HepG2 (cell line): ENCODE measurements at regions not wholly inside any gene's neighbourhood (a gene's known extent, or its start where the extent isn't known, plus 50 kb on each side); places are given as distances from the start of the nearest gene placed in this dataset.

Experiments used
- ATAC-seq: fragments of 200-7000 bp; cut with Tn5 transposase; 3 replicates; pipeline ENCODE4 v1.9.1; 2020; ENCODE audit warnings: mild to moderate bottlenecking, moderate library complexity
- BruUV-seq: library from RNA; stranded (reverse); fragments of 400-500 nt; replicated peaks from 2 replicates; lab custom pipeline; 2021; lab: Mats Ljungman, UMichigan
- CTCF ChIA-PET: fragments of 300-600 bp; formaldehyde crosslinking; extraction: SDS; loops from one replicate; lab custom pipeline; 2021; ENCODE audit warnings: low total read pairs, inconsistent platforms, low intra/inter-chr PET ratio; lab: Yijun Ruan, JAX
- POLR2A ChIA-PET: fragments of 350-600 bp; sonication (Branson Sonifier 250); formaldehyde crosslinking; loops from one replicate; lab custom pipeline; 2020; ENCODE audit warnings: antibody characterized with exemption, inconsistent platforms; lab: Yijun Ruan, JAX
- DNase-seq: peaks from one replicate; pipeline ENCODE4 v3.0.0-alpha.2; 2015; ENCODE audit warnings: low spot score
- FAIRE-seq: peaks from 3 replicates; lab custom pipeline; 2011; peaks lifted over from hg19 to GRCh38; lab: Jason Lieb, UNC
- H2AFZ ChIP-seq: one replicate; pipeline ENCODE4 v1.6.1; 2011; ENCODE audit warnings: low read length, inconsistent platforms
- H3K27ac ChIP-seq: fragments of 300-600 bp; 3 replicates; pipeline ENCODE4 v1.8.0; 2011; ENCODE audit warnings: mixed run types, mild to moderate bottlenecking, mixed read lengths, low read length, inconsistent platforms; ENCODE audit not compliant: insufficient read depth; ENCODE audit errors: extremely low read length
- H3K27me3 ChIP-seq, 2 experiments: fragments of 200-600 bp in 1 of 2; 2 replicates in 1 of 2; 3 replicates in 1 of 2; pipeline versions ENCODE4 v1.6.0 to v1.8.0; 2011; ENCODE audit warnings: low read length in 2 of 2, mild to moderate bottlenecking in 2 of 2, moderate library complexity in 2 of 2, inconsistent platforms in 1 of 2; ENCODE audit not compliant: insufficient read depth in 2 of 2, control insufficient read depth in 1 of 2
- H3K36me3 ChIP-seq, 2 experiments: fragments of 200-600 bp in 1 of 2; replicated peaks in 1 of 2; 2 replicates in 1 of 2; 3 replicates in 1 of 2; pipeline versions ENCODE4 v1.5.1 to v1.8.0; 2011; ENCODE audit warnings: low read length in 2 of 2, inconsistent platforms in 1 of 2; ENCODE audit not compliant: insufficient read depth in 2 of 2, control insufficient read depth in 1 of 2
- H3K4me1 ChIP-seq: 2 replicates; pipeline ENCODE4 v1.5.1; 2012; ENCODE audit warnings: low read length, inconsistent platforms; ENCODE audit not compliant: insufficient read depth
- H3K4me2 ChIP-seq: 2 replicates; pipeline ENCODE4 v1.6.0; 2011; ENCODE audit warnings: low read depth, low read length, inconsistent platforms
- H3K4me3 ChIP-seq, 3 experiments: fragments of 200-600 bp in 1 of 3; sonication (generic), shearing (Covaris generic) in 1 of 3; replicated peaks in 1 of 3; 2 replicates each; pipeline ENCODE4 v1.5.1; 2011 to 2016; ENCODE audit warnings: low read length in 3 of 3, inconsistent platforms in 2 of 3, low read depth in 2 of 3, mild to moderate bottlenecking in 2 of 3, control low read depth in 1 of 3, mixed read lengths in 1 of 3; ENCODE audit not compliant: insufficient read depth in 1 of 3
- H3K79me2 ChIP-seq: one replicate; pipeline ENCODE4 v1.6.1; 2011; ENCODE audit warnings: low read length, inconsistent platforms; ENCODE audit not compliant: insufficient read depth
- H3K9ac ChIP-seq: 2 replicates; pipeline ENCODE4 v1.6.0; 2011; ENCODE audit warnings: mild to moderate bottlenecking, low read depth, low read length, inconsistent platforms; ENCODE audit not compliant: insufficient read depth
- H3K9me3 ChIP-seq: 2 replicates; pipeline ENCODE4 v1.5.1; 2012; ENCODE audit warnings: mild to moderate bottlenecking, low read length
- H4K20me1 ChIP-seq: 2 replicates; pipeline ENCODE4 v1.6.0; 2011; ENCODE audit warnings: inconsistent platforms, mild to moderate bottlenecking, low read length, moderate library complexity; ENCODE audit not compliant: insufficient read depth
- ARNT ChIP-seq: fragments of 450-650 bp; IDR thresholded peaks from 2 replicates; pipeline ENCODE4 v1.6.1; 2017
- FOXA1 ChIP-seq, 2 experiments: fragments of 450-650 bp in 1 of 2; sonication (generic) in 1 of 2; formaldehyde crosslinking in 1 of 2; IDR thresholded peaks; 2 replicates each; pipeline versions ENCODE4 v1.4.0 to v1.6.1; 2016 to 2020; ENCODE audit warnings: missing genetic modification reagents in 1 of 2
- HOXA3 ChIP-seq: sonication (generic); formaldehyde crosslinking; IDR thresholded peaks from 2 replicates; pipeline ENCODE4 v1.5.0; 2020; ENCODE audit warnings: missing genetic modification reagents
- MIXL1 ChIP-seq: IDR thresholded peaks from 2 replicates; pipeline ENCODE4 v1.6.1; 2016
- POLR2G ChIP-seq: fragments of 200-400 bp; formaldehyde crosslinking; IDR thresholded peaks from 2 replicates; pipeline ENCODE4 v1.6.1; 2018; ENCODE audit warnings: mild to moderate bottlenecking, low read depth, low read length, moderate library complexity
- SAP130 ChIP-seq: IDR thresholded peaks from 2 replicates; pipeline ENCODE4 v1.6.1; 2016; ENCODE audit warnings: low read depth
- UBTF ChIP-seq: sonication (generic); formaldehyde crosslinking; IDR thresholded peaks from 2 replicates; pipeline ENCODE4 v1.4.0; 2020; ENCODE audit warnings: mild to moderate bottlenecking, missing genetic modification reagents
- ZBTB10 ChIP-seq: sonication (generic); formaldehyde crosslinking; IDR thresholded peaks from 2 replicates; pipeline ENCODE4 v1.4.0; 2020; ENCODE audit warnings: missing genetic modification reagents, borderline replicate concordance
- ZNF280D ChIP-seq: sonication (generic); formaldehyde crosslinking; IDR thresholded peaks from 2 replicates; pipeline ENCODE4 v1.5.1; 2020; ENCODE audit warnings: mild to moderate bottlenecking, missing genetic modification reagents
- WGBS: methylation state at CpG from one replicate; pipeline ENCODE4 v1.1.6; 2017; ENCODE audit warnings: low lambda C conversion rate; 5-methylcytosine and 5-hydroxymethylcytosine counted together
- in situ Hi-C: cut with HindIII; loops from 2 replicates; pipeline ENCODE4 v1.10.0; 2017; ENCODE audit warnings: low pct_unique_long_range_greater_than_20kb; ENCODE audit not compliant: extremely low pct_ligation_motif_present
- intact Hi-C: fragments of 100-400 bp; cut with micrococcal nuclease; formaldehyde crosslinking; loops from one replicate; pipeline ENCODE4 v1.10.0; 2022; ENCODE audit not compliant: unreplicated experiment
- TF ChIP-seq, protein P1 (sequence below): IDR thresholded peaks from 2 replicates; pipeline ENCODE4 v1.6.1; 2016; ENCODE audit warnings: low read depth
- TF ChIP-seq, protein P2 (sequence below), 2 experiments: fragments of 450-650 bp in 1 of 2; sonication (generic) in 1 of 2; formaldehyde crosslinking; IDR thresholded peaks; 2 replicates each; pipeline versions ENCODE4 v1.5.0 to v1.8.0; 2020 to 2022; ENCODE audit warnings: mild to moderate bottlenecking in 1 of 2, missing genetic modification reagents in 1 of 2

- Histone ChIP-seq H3K27ac (peak overlapping the region; percentile 99), H3K9me3 (no peaks in the 10 kb centered on the region), H2AFZ (no peak overlapping the region), H4K20me1 (no peaks in the 10 kb centered on the region), H3K4me1 (peaks cover 62% of the 10 kb centered on the region), H3K36me3 (no peaks in the 10 kb centered on the region), H3K79me2 (no peaks in the 10 kb centered on the region), H3K4me3 (peak overlapping the region; percentile 55 to 70 (median 59)), H3K9ac (peak overlapping the region; percentile 87), H3K27me3 (no peaks in the 10 kb centered on the region), H3K4me2 (peak overlapping the region; percentile 89)
- BruUV-seq = TSS peak; percentile 92
- ChIA-PET POLR2A (interaction anchor here (0.7 to 2.7 kb wide), 12 partner anchors 11 to 96 kb away, joined by 3 to 47 read pairs (median 4); no protein-coding TSS in a partner anchor), CTCF (interaction anchor here (0.7 kb wide), 1 partner anchor 113 kb away, joined by 3 read pairs; no protein-coding TSS in a partner anchor)
- ATAC-seq (peak; percentile 86), DNase-seq (peak; percentile 83), FAIRE-seq (peak; percentile 72)
- WGBS = 3% methylated on average over 14 of the region's 14 CpGs
- intact Hi-C loops (loop anchor here (1.0 to 2.0 kb wide), 3 partner anchors 31 to 350 kb away; no protein-coding TSS in a partner anchor), in situ Hi-C loops (loop anchor here (10.0 kb wide), 1 partner anchor 114 kb away; no protein-coding TSS in a partner anchor)
- peak; percentile 41 for TF ChIP-seq HOXA3
- TF ChIP-seq, protein P1, sequence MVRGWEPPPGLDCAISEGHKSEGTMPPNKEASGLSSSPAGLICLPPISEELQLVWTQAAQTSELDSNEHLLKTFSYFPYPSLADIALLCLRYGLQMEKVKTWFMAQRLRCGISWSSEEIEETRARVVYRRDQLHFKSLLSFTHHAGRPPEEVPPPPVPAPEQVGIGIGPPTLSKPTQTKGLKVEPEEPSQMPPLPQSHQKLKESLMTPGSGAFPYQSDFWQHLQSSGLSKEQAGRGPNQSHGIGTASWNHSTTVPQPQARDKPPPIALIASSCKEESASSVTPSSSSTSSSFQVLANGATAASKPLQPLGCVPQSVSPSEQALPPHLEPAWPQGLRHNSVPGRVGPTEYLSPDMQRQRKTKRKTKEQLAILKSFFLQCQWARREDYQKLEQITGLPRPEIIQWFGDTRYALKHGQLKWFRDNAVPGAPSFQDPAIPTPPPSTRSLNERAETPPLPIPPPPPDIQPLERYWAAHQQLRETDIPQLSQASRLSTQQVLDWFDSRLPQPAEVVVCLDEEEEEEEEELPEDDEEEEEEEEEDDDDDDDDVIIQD (CRISPR knock-in tag) = 0 out of 2 replicates have a peak, but pooled peaks have one; percentile 7
- TF ChIP-seq MIXL1 (CRISPR knock-in tag) = 0 out of 2 replicates have a peak, but pooled peaks have one; percentile 9
- TF ChIP-seq, protein P2, sequence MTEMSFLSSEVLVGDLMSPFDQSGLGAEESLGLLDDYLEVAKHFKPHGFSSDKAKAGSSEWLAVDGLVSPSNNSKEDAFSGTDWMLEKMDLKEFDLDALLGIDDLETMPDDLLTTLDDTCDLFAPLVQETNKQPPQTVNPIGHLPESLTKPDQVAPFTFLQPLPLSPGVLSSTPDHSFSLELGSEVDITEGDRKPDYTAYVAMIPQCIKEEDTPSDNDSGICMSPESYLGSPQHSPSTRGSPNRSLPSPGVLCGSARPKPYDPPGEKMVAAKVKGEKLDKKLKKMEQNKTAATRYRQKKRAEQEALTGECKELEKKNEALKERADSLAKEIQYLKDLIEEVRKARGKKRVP (CRISPR knock-in tag; IDR thresholded peaks at IDR 0.05) = peak in 1 of 2 experiments; percentile 79; a peak in 2 of 4 replicates
- 0 out of 2 replicates have a peak, but pooled peaks have one; percentile 20 for TF ChIP-seq ZBTB10 (CRISPR knock-in tag)
- peak; percentile 49 for TF ChIP-seq SAP130
- 0 out of 2 replicates have a peak, but pooled peaks have one; percentile 43 for TF ChIP-seq ZNF280D (CRISPR knock-in tag)
- TF ChIP-seq UBTF (CRISPR knock-in tag) = peak; percentile 21; the same call in 1 of the 2 replicates
- no peak for TF ChIP-seq ARNT
- TF ChIP-seq FOXA1 (IDR thresholded peaks at IDR 0.05) = no peak
- TF ChIP-seq FOXA1 (CRISPR knock-in tag; IDR thresholded peaks at IDR 0.05) = peak; percentile 10
- peak; percentile 9; the same call in 1 of the 2 replicates for TF ChIP-seq POLR2G
These were observed 206.7 kb upstream of the RFC3 start for GRCh38 chr13:33611121-33611805.
